ENCODE measurements at regions not wholly inside any gene's neighbourhood (a gene's known extent, or its start where the extent isn't known, plus 50 kb on each side); places are given as distances from the start of the nearest gene placed in this dataset.

- DNase-seq (ENCODE audit: low spot score), result no peak
- TF ChIP-seq CTCF (IDR thresholded peaks at IDR 0.05; ENCODE audit: borderline replicate concordance, control extremely low read depth, extremely low read depth, insufficient read depth, missing control alignments), result no peak
- in situ Hi-C loops (cut with MboI; ENCODE audit: low sequenced_read_pairs, unreplicated experiment), result no loop called here
Observed at GRCh38 chr9:79213417-79214125, 358.2 kb upstream of the TLE4 start.

- no peak for TF ChIP-seq CTCF (IDR thresholded peaks at IDR 0.05; ENCODE audit: borderline replicate concordance, control extremely low read depth, extremely low read depth, insufficient read depth, missing control alignments)
- DNase-seq (ENCODE audit: low spot score), result no peak
Observed at GRCh38 chr9:79215821-79216220, 355.9 kb upstream of the TLE4 start.

GRCh38 chr9:79220251-79220650, 351.5 kb upstream of the TLE4 start:
- DNase-seq (ENCODE audit: low spot score), result no peak
- no peak for TF ChIP-seq CTCF (IDR thresholded peaks at IDR 0.05; ENCODE audit: borderline replicate concordance, control extremely low read depth, extremely low read depth, insufficient read depth, missing control alignments)
- in situ Hi-C loops (cut with MboI; ENCODE audit: low sequenced_read_pairs, unreplicated experiment), result no loop called here

More at GRCh38 chr9:79215821-79216220, 355.9 kb upstream of the TLE4 start:
- in situ Hi-C loops (cut with MboI; ENCODE audit: low sequenced_read_pairs, unreplicated experiment), result no loop called here

GRCh38 chr9:79220666-79221065, 351.1 kb upstream of the TLE4 start:
- in situ Hi-C loops (cut with MboI; ENCODE audit: low sequenced_read_pairs, unreplicated experiment), result no loop called here
- TF ChIP-seq CTCF (IDR thresholded peaks at IDR 0.05; ENCODE audit: borderline replicate concordance, control extremely low read depth, extremely low read depth, insufficient read depth, missing control alignments), result no peak
- no peak for DNase-seq (ENCODE audit: low spot score)

- in situ Hi-C loops (cut with MboI; ENCODE audit: low sequenced_read_pairs, unreplicated experiment), result no loop called here
- no peak for TF ChIP-seq CTCF (IDR thresholded peaks at IDR 0.05; ENCODE audit: borderline replicate concordance, control extremely low read depth, extremely low read depth, insufficient read depth, missing control alignments)
- DNase-seq (ENCODE audit: low spot score), result no peak
Observed at GRCh38 chr9:79221084-79221483, 350.7 kb upstream of the TLE4 start.

- DNase-seq (ENCODE audit: low spot score), result no peak
- in situ Hi-C loops (cut with MboI; ENCODE audit: low sequenced_read_pairs, unreplicated experiment), result no loop called here
- no peak for TF ChIP-seq CTCF (IDR thresholded peaks at IDR 0.05; ENCODE audit: borderline replicate concordance, control extremely low read depth, extremely low read depth, insufficient read depth, missing control alignments)
Observed at GRCh38 chr9:79222483-79222882, 349.3 kb upstream of the TLE4 start.
